ENCODE measurements at regions not wholly inside any gene's neighbourhood (a gene's known extent, or its start where the extent isn't known, plus 50 kb on each side); places are given as distances from the start of the nearest gene placed in this dataset.
A peak's percentile ranks its signal among the peaks of the same experiment; 100 is the strongest.

- DNase-seq (ENCODE audit: low read depth): no peak
These were observed 51.6 kb upstream of the DYNLRB2 start for GRCh38 chr16:80489173-80489572.

- DNase-seq (ENCODE audit: low read depth): no peak
These were observed 52.6 kb upstream of the DYNLRB2 start for GRCh38 chr16:80488167-80488566.

- DNase-seq (ENCODE audit: low read depth): no peak
These were observed 60.1 kb upstream of the DYNLRB2 start for GRCh38 chr16:80480664-80481063.

GRCh38 chr16:80477838-80478237, 63.0 kb upstream of the DYNLRB2 start:
- DNase-seq (ENCODE audit: low read depth): no peak

- DNase-seq (ENCODE audit: low read depth): no peak
These were observed 72.8 kb upstream of the DYNLRB2 start for GRCh38 chr16:80468029-80468428.

GRCh38 chr16:80466024-80466987, 74.5 kb upstream of the DYNLRB2 start:
- DNase-seq (ENCODE audit: low read depth): peak; percentile 40

GRCh38 chr16:80463751-80464495, 76.9 kb upstream of the DYNLRB2 start:
- no peak for DNase-seq (ENCODE audit: low read depth)

GRCh38 chr16:80463326-80463725, 77.5 kb upstream of the DYNLRB2 start:
- DNase-seq (ENCODE audit: low read depth): no peak

GRCh38 chr16:80462917-80463316, 77.9 kb upstream of the DYNLRB2 start:
- DNase-seq (ENCODE audit: low read depth): no peak

GRCh38 chr16:80460988-80461387, 79.8 kb upstream of the DYNLRB2 start:
- no peak for DNase-seq (ENCODE audit: low read depth)

GRCh38 chr16:80459966-80460365, 80.8 kb upstream of the DYNLRB2 start:
- DNase-seq (ENCODE audit: low read depth): no peak

- DNase-seq (ENCODE audit: low read depth): no peak
These were observed 81.4 kb upstream of the DYNLRB2 start for GRCh38 chr16:80459331-80459777.

- no peak for DNase-seq (ENCODE audit: low read depth)
These were observed 82.9 kb upstream of the DYNLRB2 start for GRCh38 chr16:80457871-80458270.

- DNase-seq (ENCODE audit: low read depth): no peak
These were observed 86.0 kb upstream of the DYNLRB2 start for GRCh38 chr16:80454802-80455201.

- DNase-seq (ENCODE audit: low read depth): no peak
These were observed 91.4 kb upstream of the DYNLRB2 start for GRCh38 chr16:80449392-80449791.

GRCh38 chr16:80447241-80447640, 93.6 kb upstream of the DYNLRB2 start:
- no peak for DNase-seq (ENCODE audit: low read depth)

- DNase-seq (ENCODE audit: low read depth): no peak
These were observed 98.0 kb upstream of the DYNLRB2 start for GRCh38 chr16:80442779-80443178.

GRCh38 chr16:80441935-80442334, 98.9 kb upstream of the DYNLRB2 start:
- no peak for DNase-seq (ENCODE audit: low read depth)

- DNase-seq (ENCODE audit: low read depth): no peak
These were observed 100.1 kb upstream of the DYNLRB2 start for GRCh38 chr16:80440667-80441066.

- DNase-seq (ENCODE audit: low read depth): no peak
These were observed 103.1 kb upstream of the DYNLRB2 start for GRCh38 chr16:80437707-80438106.

- DNase-seq (ENCODE audit: low read depth): no peak
These were observed 104.3 kb upstream of the DYNLRB2 start for GRCh38 chr16:80436510-80436909.

- no peak for DNase-seq (ENCODE audit: low read depth)
These were observed 107.2 kb upstream of the DYNLRB2 start for GRCh38 chr16:80433623-80434022.

- no peak for DNase-seq (ENCODE audit: low read depth)
These were observed 113.0 kb upstream of the DYNLRB2 start for GRCh38 chr16:80427795-80428194.

All from T follicular helper cell (primary cell).